PC-3 (cell line): ENCODE measurements at regions not wholly inside any gene's neighbourhood (a gene's known extent, or its start where the extent isn't known, plus 50 kb on each side); places are given as distances from the start of the nearest gene placed in this dataset.
A peak's percentile ranks its signal among the peaks of the same experiment; 100 is the strongest.

ENCODE experiments used
- ATAC-seq: fragments of 200-7000 bp; cut with Tn5 transposase; 2 replicates; pipeline ENCODE4 v1.9.1; 2020; ENCODE audit warnings: mild to moderate bottlenecking, moderate library complexity
- BruUV-seq: library from RNA; stranded (reverse); fragments of 400-500 nt; replicated peaks from 2 replicates; lab custom pipeline; 2021; lab: Mats Ljungman, UMichigan
- CTCF ChIA-PET: fragments of 300-600 bp; sonication (Branson Sonifier 250); formaldehyde crosslinking; loops from one replicate; lab custom pipeline; 2022; ENCODE audit warnings: antibody characterized with exemption; lab: Charles Lee
- POLR2A ChIA-PET: fragments of 300-600 bp; sonication (Branson Sonifier 250); formaldehyde crosslinking; loops from one replicate; lab custom pipeline; 2022; ENCODE audit warnings: antibody characterized with exemption; ENCODE audit not compliant: unreplicated experiment; lab: Charles Lee
- DNase-seq: peaks from one replicate; pipeline ENCODE4 v3.0.0-alpha.2; 2015
- H2AFZ ChIP-seq: fragments of 300-600 bp; sonication (generic); 2 replicates; pipeline ENCODE4 v1.6.0; 2016; ENCODE audit warnings: antibody characterized with exemption, low read length
- H3F3A ChIP-seq: fragments of 300-600 bp; sonication (generic); one replicate; pipeline ENCODE4 v1.6.0; 2017; ENCODE audit warnings: antibody characterized with exemption, low read length, control low read depth, mild to moderate bottlenecking; ENCODE audit not compliant: unreplicated experiment
- H3K27ac ChIP-seq: fragments of 300-600 bp; sonication (generic); 2 replicates; pipeline ENCODE4 v1.5.1; 2016; ENCODE audit warnings: mild to moderate bottlenecking, low read length
- H3K27me3 ChIP-seq: fragments of 300-600 bp; sonication (generic); 2 replicates; pipeline ENCODE4 v1.6.1; 2016; ENCODE audit warnings: low read length, mixed read lengths
- H3K36me3 ChIP-seq: fragments of 300-600 bp; sonication (generic); 2 replicates; pipeline ENCODE4 v1.6.1; 2016; ENCODE audit warnings: low read depth, mixed run types, low read length, mixed read lengths
- H3K4me1 ChIP-seq: fragments of 300-600 bp; sonication (generic); 2 replicates; pipeline ENCODE4 v1.5.1; 2016; ENCODE audit warnings: low read length; ENCODE audit not compliant: insufficient read depth
- H3K4me2 ChIP-seq: fragments of 300-600 bp; sonication (generic); 2 replicates; pipeline ENCODE4 v1.6.0; 2016; ENCODE audit warnings: low read length
- H3K4me3 ChIP-seq: fragments of 300-600 bp; sonication (generic); 2 replicates; pipeline ENCODE4 v1.5.1; 2016; ENCODE audit warnings: mild to moderate bottlenecking, low read length, mixed read lengths
- H3K79me2 ChIP-seq: fragments of 300-600 bp; sonication (generic); 2 replicates; pipeline ENCODE4 v1.6.1; 2017; ENCODE audit warnings: low read length, mixed read lengths
- H3K9ac ChIP-seq: fragments of 300-600 bp; sonication (generic); 2 replicates; pipeline ENCODE4 v1.6.0; 2016; ENCODE audit warnings: mild to moderate bottlenecking, low read length
- H3K9me2 ChIP-seq: fragments of 300-600 bp; sonication (generic); replicated peaks from 2 replicates; pipeline ENCODE4 v1.6.1; 2016; ENCODE audit warnings: mixed run types, low read length, mixed read lengths
- H3K9me3 ChIP-seq: fragments of 300-600 bp; sonication (generic); 2 replicates; pipeline ENCODE4 v1.6.1; 2016; ENCODE audit warnings: low read length, mixed read lengths
- H4K20me1 ChIP-seq: fragments of 300-600 bp; sonication (generic); 2 replicates; pipeline ENCODE4 v1.6.1; 2016; ENCODE audit warnings: low read length, mixed read lengths
- CTCF ChIP-seq: fragments of 300-600 bp; sonication (generic); conservative IDR thresholded peaks from 2 replicates; pipeline ENCODE4 v1.5.1; 2017; ENCODE audit warnings: antibody characterized with exemption, low read depth, mild to moderate bottlenecking, low read length
- EZH2 ChIP-seq: fragments of 300-600 bp; sonication (generic); IDR thresholded peaks from one replicate; pipeline ENCODE4 v1.6.1; 2017; ENCODE audit warnings: antibody characterized with exemption, mild to moderate bottlenecking, low read length; ENCODE audit not compliant: unreplicated experiment
- EZH2phosphoT487 ChIP-seq: fragments of 300-600 bp; sonication (generic); IDR thresholded peaks from 2 replicates; pipeline ENCODE4 v1.6.1; 2018; ENCODE audit warnings: mild to moderate bottlenecking, antibody characterized with exemption, low read length, borderline replicate concordance
- intact Hi-C: fragments of 100-400 bp; cut with micrococcal nuclease; formaldehyde crosslinking; loops from 2 replicates; pipeline ENCODE4 v1.9.0; 2023

- Histone ChIP-seq H3K4me2 (peak overlapping the region; percentile 98), H3K9ac (peak overlapping the region; percentile 91), H2AFZ (no peak overlapping the region)
Measured at GRCh38 chr6:26197933-26198721, 110.9 kb downstream of the HFE start.

GRCh38 chr6:26198722-26199056 is 111.5 kb downstream of the HFE start:
- H3F3A ChIP-seq: peaks cover 23% of the 10 kb centered on the region
- peak overlapping the region; percentile 98 for H3K4me2 ChIP-seq
- H3K9me3 ChIP-seq: no peaks in the 10 kb centered on the region
- no peaks in the 10 kb centered on the region for H3K9me2 ChIP-seq
- intact Hi-C loops: loop anchor here (1.0 to 5.0 kb wide), 9 partner anchors 18 to 1614 kb away; a partner anchor contains a TSS
- ATAC-seq: no peak
- H3K36me3 ChIP-seq: no peaks in the 10 kb centered on the region; the same call in 1 of the 2 replicates
- H3K9ac ChIP-seq: peak overlapping the region; percentile 91
- peak overlapping the region; percentile 70 for H3K27ac ChIP-seq
- no peak for DNase-seq
- no peaks in the 10 kb centered on the region for H3K27me3 ChIP-seq
- ChIA-PET CTCF (interaction anchor here (0.7 to 0.8 kb wide), 3 partner anchors 39 to 172 kb away, joined by 3 to 4 read pairs (median 3); no protein-coding TSS in a partner anchor), POLR2A (interaction anchor here (0.6 to 4.3 kb wide), 10 partner anchors 18 to 1609 kb away, joined by 4 to 140 read pairs (median 10); a partner anchor contains a TSS)
- H3K79me2 ChIP-seq: peaks cover 49% of the 10 kb centered on the region
- peak overlapping the region; percentile 93 for H3K4me3 ChIP-seq
- BruUV-seq: TSS peak; percentile 53
- TF ChIP-seq EZH2 (no peak), CTCF (no peak), EZH2phosphoT487 (no peak)
- peaks cover 25% of the 10 kb centered on the region for H3K4me1 ChIP-seq
- peaks cover 31% of the 10 kb centered on the region for H4K20me1 ChIP-seq
- no peak overlapping the region for H2AFZ ChIP-seq

More at GRCh38 chr6:26197933-26198721, 110.9 kb downstream of the HFE start:
- Histone ChIP-seq H3K27ac (peak overlapping the region; percentile 70), H3K9me2 (no peaks in the 10 kb centered on the region), H3F3A (peaks cover 23% of the 10 kb centered on the region), H4K20me1 (peaks cover 31% of the 10 kb centered on the region), H3K9me3 (no peaks in the 10 kb centered on the region), H3K4me1 (peaks cover 22% of the 10 kb centered on the region), H3K79me2 (peaks cover 49% of the 10 kb centered on the region), H3K4me3 (peak overlapping the region; percentile 93), H3K27me3 (no peaks in the 10 kb centered on the region), H3K36me3 (no peaks in the 10 kb centered on the region; the same call in 1 of the 2 replicates)
- ChIA-PET POLR2A (interaction anchor here (0.6 to 4.3 kb wide), 13 partner anchors 18 to 1617 kb away, joined by 3 to 140 read pairs (median 7); a partner anchor contains a TSS), CTCF (interaction anchor here (0.7 to 0.9 kb wide), 4 partner anchors 23 to 172 kb away, joined by 3 to 4 read pairs (median 4); no protein-coding TSS in a partner anchor)
- TF ChIP-seq EZH2phosphoT487 (no peak), CTCF (0 out of 2 replicates have a peak, but pooled peaks have one; percentile 9), EZH2 (no peak)
- no TSS peak for BruUV-seq
- intact Hi-C loops: loop anchor here (1.0 to 5.0 kb wide), 7 partner anchors 40 to 1614 kb away; a partner anchor contains a TSS
- ATAC-seq: no peak
- peak; percentile 47 for DNase-seq
